Mesenchymal stem cell (in vitro differentiated cells and primary cell): ENCODE measurements at regions not wholly inside any gene's neighbourhood (a gene's known extent, or its start where the extent isn't known, plus 50 kb on each side); places are given as distances from the start of the nearest gene placed in this dataset.

Experiments used
- DNase-seq: peaks from one replicate; pipeline ENCODE4 v3.0.0-alpha.2; 2013
- H2AFZ ChIP-seq: one replicate; pipeline ENCODE4 v1.6.1; 2013; ENCODE audit warnings: low read depth, mild to moderate bottlenecking, control low read depth, inconsistent platforms, low read length, moderate library complexity
- H2AK5ac ChIP-seq: 2 replicates; pipeline ENCODE4 v1.6.1; 2013; ENCODE audit warnings: low read length, moderate library complexity, mild to moderate bottlenecking, inconsistent platforms; ENCODE audit not compliant: severe bottlenecking
- H2BK120ac ChIP-seq: one replicate; pipeline ENCODE4 v1.6.1; 2013; ENCODE audit warnings: low read depth, mild to moderate bottlenecking, inconsistent platforms, low read length, moderate library complexity
- H2BK12ac ChIP-seq, 2 experiments: one replicate each; pipeline ENCODE4 v1.6.1; 2013; ENCODE audit warnings: inconsistent platforms in 2 of 2, low read length in 2 of 2, mild to moderate bottlenecking in 2 of 2, moderate library complexity in 2 of 2, control low read depth in 1 of 2
- H2BK15ac ChIP-seq: one replicate; pipeline ENCODE4 v1.6.1; 2013; ENCODE audit warnings: mild to moderate bottlenecking, low read depth, inconsistent platforms; ENCODE audit not compliant: poor library complexity, severe bottlenecking
- H2BK5ac ChIP-seq: 2 replicates; pipeline ENCODE4 v1.6.1; 2013; ENCODE audit warnings: low read depth, mild to moderate bottlenecking, low read length, control low read depth, inconsistent platforms; ENCODE audit not compliant: poor library complexity, severe bottlenecking
- H3K14ac ChIP-seq, 2 experiments: one replicate each; pipeline ENCODE4 v1.6.1; 2013; ENCODE audit warnings: inconsistent platforms in 2 of 2, low read length in 2 of 2, control low read depth in 1 of 2, mild to moderate bottlenecking in 1 of 2, moderate library complexity in 1 of 2
- H3K18ac ChIP-seq, 2 experiments: one replicate each; pipeline ENCODE4 v1.6.1; 2013; ENCODE audit warnings: inconsistent platforms in 2 of 2, low read length in 2 of 2, control low read depth in 1 of 2, low read depth in 1 of 2, mild to moderate bottlenecking in 1 of 2
- H3K23ac ChIP-seq, 2 experiments: one replicate each; pipeline ENCODE4 v1.6.1; 2013; ENCODE audit warnings: inconsistent platforms in 2 of 2, low read length in 2 of 2, mild to moderate bottlenecking in 2 of 2, moderate library complexity in 2 of 2, control low read depth in 1 of 2
- H3K27ac ChIP-seq: 2 replicates; pipeline ENCODE4 v1.5.1; 2013; ENCODE audit warnings: mild to moderate bottlenecking, moderate library complexity, low read length, control low read depth, inconsistent platforms; ENCODE audit not compliant: poor library complexity, severe bottlenecking
- H3K27me3 ChIP-seq, 2 experiments: 2 replicates each; pipeline versions ENCODE4 v1.6.1 to v1.7.0; 2013; ENCODE audit warnings: low read length in 2 of 2, mild to moderate bottlenecking in 2 of 2, moderate library complexity in 2 of 2, control low read depth in 1 of 2, inconsistent platforms in 1 of 2; ENCODE audit not compliant: control insufficient read depth in 1 of 2, insufficient read depth in 1 of 2
- H3K36me3 ChIP-seq, 2 experiments: 2 replicates each; pipeline versions ENCODE4 v1.6.1 to v1.7.0; 2013; ENCODE audit warnings: low read length in 2 of 2, control low read depth in 1 of 2, inconsistent platforms in 1 of 2, low read depth in 1 of 2, mild to moderate bottlenecking in 1 of 2; ENCODE audit not compliant: insufficient read depth in 2 of 2, control insufficient read depth in 1 of 2
- H3K4ac ChIP-seq, 2 experiments: one replicate each; pipeline ENCODE4 v1.6.1; 2013; ENCODE audit warnings: inconsistent platforms in 2 of 2, low read length in 2 of 2, mild to moderate bottlenecking in 2 of 2, moderate library complexity in 2 of 2, control low read depth in 1 of 2, low read depth in 1 of 2
- H3K4me1 ChIP-seq: 2 replicates; pipeline ENCODE4 v1.6.1; 2013; ENCODE audit warnings: low read depth, low read length, control low read depth; ENCODE audit not compliant: control insufficient read depth, insufficient read depth
- H3K4me2 ChIP-seq: 2 replicates; pipeline ENCODE4 v1.6.1; 2013; ENCODE audit warnings: low read length, mild to moderate bottlenecking, inconsistent platforms; ENCODE audit not compliant: poor library complexity, severe bottlenecking
- H3K4me3 ChIP-seq, 2 experiments: 2 replicates each; pipeline versions ENCODE4 v1.5.1 to v1.7.0; 2013; ENCODE audit warnings: low read length in 2 of 2, mild to moderate bottlenecking in 2 of 2, control low read depth in 1 of 2, low read depth in 1 of 2; ENCODE audit not compliant: insufficient read depth in 1 of 2
- H3K79me1 ChIP-seq: replicated peaks from 2 replicates; pipeline ENCODE4 v1.6.1; 2013; ENCODE audit warnings: mild to moderate bottlenecking, control low read depth, low read length, inconsistent platforms; ENCODE audit not compliant: poor library complexity, severe bottlenecking
- H3K9ac ChIP-seq: 2 replicates; pipeline ENCODE4 v1.7.0; 2013; ENCODE audit warnings: mild to moderate bottlenecking, low read length, moderate library complexity
- H3K9me3 ChIP-seq: 2 replicates; pipeline ENCODE4 v1.7.0; 2013; ENCODE audit warnings: mild to moderate bottlenecking, low read length; ENCODE audit not compliant: control insufficient read depth
- H4K8ac ChIP-seq: one replicate; pipeline ENCODE4 v1.6.1; 2013; ENCODE audit warnings: inconsistent platforms, mild to moderate bottlenecking, low read length, moderate library complexity
- H4K91ac ChIP-seq: one replicate; pipeline ENCODE4 v1.6.1; 2013; ENCODE audit warnings: mild to moderate bottlenecking, low read length, inconsistent platforms
- WGBS: methylation state at CpG from one replicate; pipeline ENCODE4 v1.1.7; 2013; ENCODE audit warnings: mixed read lengths; 5-methylcytosine and 5-hydroxymethylcytosine counted together

- H3K4me1 ChIP-seq: no peaks in the 10 kb centered on the region
- H3K79me1 ChIP-seq: no peaks in the 10 kb centered on the region
- no peak overlapping the region for H2BK5ac ChIP-seq
- H3K4ac ChIP-seq: no peak overlapping the region
- no peak overlapping the region for H3K18ac ChIP-seq
- H3K27me3 ChIP-seq: no peaks in the 10 kb centered on the region
- H3K4me2 ChIP-seq: no peak overlapping the region
- H4K91ac ChIP-seq: no peak overlapping the region
- no peak overlapping the region for H2AFZ ChIP-seq
- no peak overlapping the region for H3K27ac ChIP-seq
- no peaks in the 10 kb centered on the region for H3K36me3 ChIP-seq
- no peak overlapping the region for H2BK120ac ChIP-seq
- no peaks in the 10 kb centered on the region for H3K9me3 ChIP-seq
- no peak for DNase-seq
- no peak overlapping the region for H3K9ac ChIP-seq
- no peak overlapping the region for H4K8ac ChIP-seq
- no CpG with 5 or more reads among the region's 3 CpGs for WGBS
- H2BK12ac ChIP-seq: no peak overlapping the region
- H2AK5ac ChIP-seq: no peak overlapping the region
- H3K4me3 ChIP-seq: no peak overlapping the region
- H2BK15ac ChIP-seq: no peak overlapping the region
- H3K23ac ChIP-seq: no peak overlapping the region
- no peak overlapping the region for H3K14ac ChIP-seq
These were observed 406.7 kb upstream of the CCL2 start for GRCh38 chr17:33848433-33848832.

GRCh38 chr17:33854596-33854995 is 400.5 kb upstream of the CCL2 start:
- Histone ChIP-seq H2BK5ac (no peak overlapping the region), H3K9me3 (no peaks in the 10 kb centered on the region), H3K23ac (no peak overlapping the region), H2BK120ac (no peak overlapping the region), H3K4ac (no peak overlapping the region), H4K91ac (no peak overlapping the region), H2BK15ac (no peak overlapping the region), H4K8ac (no peak overlapping the region), H3K4me3 (no peak overlapping the region), H3K27me3 (no peaks in the 10 kb centered on the region), H2AK5ac (no peak overlapping the region), H3K79me1 (no peaks in the 10 kb centered on the region), H3K9ac (no peak overlapping the region), H3K36me3 (no peaks in the 10 kb centered on the region), H2AFZ (no peak overlapping the region), H2BK12ac (no peak overlapping the region), H3K4me2 (no peak overlapping the region), H3K18ac (no peak overlapping the region), H3K14ac (no peak overlapping the region), H3K4me1 (no peaks in the 10 kb centered on the region), H3K27ac (no peak overlapping the region)
- DNase-seq: no peak
- WGBS: 59% methylated on average over 2 of the region's 2 CpGs

GRCh38 chr17:33858121-33858520 is 397.0 kb upstream of the CCL2 start:
- H2AFZ ChIP-seq: no peak overlapping the region
- H4K8ac ChIP-seq: no peak overlapping the region
- H2BK120ac ChIP-seq: no peak overlapping the region
- H2BK15ac ChIP-seq: no peak overlapping the region
- H3K36me3 ChIP-seq: no peaks in the 10 kb centered on the region
- H3K9ac ChIP-seq: no peak overlapping the region
- peaks cover 0 to 5% of the 10 kb centered on the region in 2 experiments for H3K27me3 ChIP-seq
- H3K18ac ChIP-seq: no peak overlapping the region
- no peak overlapping the region for H2AK5ac ChIP-seq
- H3K14ac ChIP-seq: no peak overlapping the region
- no peaks in the 10 kb centered on the region for H3K79me1 ChIP-seq
- no peaks in the 10 kb centered on the region for H3K4me1 ChIP-seq
- H3K23ac ChIP-seq: no peak overlapping the region
- H3K4me2 ChIP-seq: no peak overlapping the region
- H2BK5ac ChIP-seq: no peak overlapping the region
- no peaks in the 10 kb centered on the region for H3K9me3 ChIP-seq
- H3K4me3 ChIP-seq: no peak overlapping the region
- WGBS: 53% methylated on average over 6 of the region's 6 CpGs
- H4K91ac ChIP-seq: no peak overlapping the region
- H2BK12ac ChIP-seq: no peak overlapping the region
- H3K4ac ChIP-seq: no peak overlapping the region
- H3K27ac ChIP-seq: no peak overlapping the region
- DNase-seq: no peak

- no peak overlapping the region for H3K4ac ChIP-seq
- H3K23ac ChIP-seq: no peak overlapping the region
- DNase-seq: no peak
- no peak overlapping the region for H3K4me3 ChIP-seq
- no peak overlapping the region for H3K18ac ChIP-seq
- no peaks in the 10 kb centered on the region for H3K4me1 ChIP-seq
- no peak overlapping the region for H4K8ac ChIP-seq
- no peak overlapping the region for H2BK15ac ChIP-seq
- no peak overlapping the region for H2BK12ac ChIP-seq
- H2BK120ac ChIP-seq: no peak overlapping the region
- no peak overlapping the region for H3K9ac ChIP-seq
- no peak overlapping the region for H3K27ac ChIP-seq
- H2AK5ac ChIP-seq: no peak overlapping the region
- H4K91ac ChIP-seq: no peak overlapping the region
- no CpG with 5 or more reads among the region's 1 CpG for WGBS
- H3K79me1 ChIP-seq: no peaks in the 10 kb centered on the region
- H3K14ac ChIP-seq: no peak overlapping the region
- no peaks in the 10 kb centered on the region for H3K36me3 ChIP-seq
- H2BK5ac ChIP-seq: no peak overlapping the region
- H3K9me3 ChIP-seq: no peaks in the 10 kb centered on the region
- no peak overlapping the region for H2AFZ ChIP-seq
- peaks cover 0 to 5% of the 10 kb centered on the region in 2 experiments for H3K27me3 ChIP-seq
- H3K4me2 ChIP-seq: no peak overlapping the region
These were observed 396.4 kb upstream of the CCL2 start for GRCh38 chr17:33858682-33859081.
